ENCODE measurements at regions not wholly inside any gene's neighbourhood (a gene's known extent, or its start where the extent isn't known, plus 50 kb on each side); places are given as distances from the start of the nearest gene placed in this dataset.

- Histone ChIP-seq H3K9me2 (no peaks in the 10 kb centered on the region), H3K9me3 (no peaks in the 10 kb centered on the region), H3K9ac (no peak overlapping the region), H3K4me2 (no peak overlapping the region), H3K4me1 (ENCODE audit: control insufficient read depth in 1 of 2, insufficient read depth in 2 of 2, low read depth in 1 of 2, low read length in 1 of 2) (no peaks in the 10 kb centered on the region; a peak in 1 of 4 replicates), H2AFZ (ENCODE audit: low read depth) (no peak overlapping the region), H3K4me3 (ENCODE audit: low read depth in 2 of 2, low read length in 1 of 2) (no peak overlapping the region), H4K20me1 (ENCODE audit: insufficient read depth) (no peaks in the 10 kb centered on the region), H3K27me3 (ENCODE audit: insufficient read depth) (no peaks in the 10 kb centered on the region; the same call in 1 of the 2 replicates), H3K36me3 (replicated peaks in 1 of 2; ENCODE audit: control insufficient read depth in 1 of 2, insufficient read depth in 2 of 2, low read length in 1 of 2) (no peaks in the 10 kb centered on the region), H3K79me2 (ENCODE audit: insufficient read depth) (no peaks in the 10 kb centered on the region), H3K27ac (ENCODE audit: low read depth in 2 of 2, low read length in 1 of 2) (no peak overlapping the region), H3F3A (replicated peaks; ENCODE audit: insufficient read depth) (no peaks in the 10 kb centered on the region)
- POLR2A ChIA-PET, result no interaction called here
- TF ChIP-seq RFX5 (IDR thresholded peaks at IDR 0.05; ENCODE audit: low read length), result no peak
- TF ChIP-seq CTCF (IDR thresholded peaks at IDR 0.05), result no peak
- TF ChIP-seq POLR2AphosphoS5 (IDR thresholded peaks at IDR 0.05; ENCODE audit: low read depth, low read length), result no peak
- no peak for TF ChIP-seq USF1 (IDR thresholded peaks at IDR 0.05; ENCODE audit: borderline replicate concordance, low read depth)
- no peak for TF ChIP-seq ELF1 (IDR thresholded peaks at IDR 0.05)
- TF ChIP-seq RAD21 (IDR thresholded peaks at IDR 0.05; ENCODE audit: low read length), result no peak
- TF ChIP-seq MXI1 (IDR thresholded peaks at IDR 0.05; ENCODE audit: low read depth, low read length), result no peak
- TF ChIP-seq TCF12 (IDR thresholded peaks at IDR 0.05), result no peak
- TF ChIP-seq GATA2 (CRISPR knock-in tag; IDR thresholded peaks at IDR 0.05), result no peak
- no peak for TF ChIP-seq SMC3 (IDR thresholded peaks at IDR 0.05; ENCODE audit: low read depth, low read length)
- TF ChIP-seq RXRA (IDR thresholded peaks at IDR 0.05; ENCODE audit: borderline replicate concordance, low read depth), result no peak
- TF ChIP-seq NRF1 (IDR thresholded peaks at IDR 0.05; ENCODE audit: low read depth, low read length), result no peak
- TF ChIP-seq USF2 (IDR thresholded peaks at IDR 0.05; ENCODE audit: borderline replicate concordance, low read depth, low read length), result no peak
- TF ChIP-seq PBX3 (IDR thresholded peaks at IDR 0.05), result no peak
- no peak for TF ChIP-seq JUND (IDR thresholded peaks at IDR 0.05)
- no peak for TF ChIP-seq GABPA (IDR thresholded peaks at IDR 0.05; ENCODE audit: low read depth)
- TF ChIP-seq TAF1 (IDR thresholded peaks at IDR 0.05; ENCODE audit: borderline replicate concordance, low read depth, low read length), result no peak
- no peak for TF ChIP-seq ZBTB33 (IDR thresholded peaks at IDR 0.05; ENCODE audit: borderline replicate concordance, low read depth)
- TF ChIP-seq CHD2 (IDR thresholded peaks at IDR 0.05; ENCODE audit: low read length, partially characterized antibody), result no peak
- no peak for TF ChIP-seq EZH2phosphoT487 (IDR thresholded peaks at IDR 0.05; ENCODE audit: borderline replicate concordance, low read depth)
- 41% methylated on average over 3 of the region's 3 CpGs for WGBS (ENCODE audit: low lambda C conversion rate)
- CTCF ChIA-PET, result no interaction called here
- no peak for DNase-seq
Measured at GRCh38 chr11:35879361-35879760, 64.5 kb upstream of the LDLRAD3 start.
